KMS-11 (cell line): ENCODE measurements at regions not wholly inside any gene's neighbourhood (a gene's known extent, or its start where the extent isn't known, plus 50 kb on each side); places are given as distances from the start of the nearest gene placed in this dataset.

ENCODE experiments used
- H2AFZ ChIP-seq: fragments of 200-600 bp; sonication (generic); 2 replicates; pipeline ENCODE4 v1.6.1; 2016; ENCODE audit warnings: antibody characterized with exemption, mixed run types, low read depth
- H3K27ac ChIP-seq: fragments of 200-600 bp; sonication (generic); 2 replicates; pipeline ENCODE4 v1.6.1; 2016; ENCODE audit warnings: mild to moderate bottlenecking, mixed run types
- H3K27me3 ChIP-seq: fragments of 200-600 bp; sonication (generic); 2 replicates; pipeline ENCODE4 v1.6.1; 2017; ENCODE audit warnings: mild to moderate bottlenecking, low read depth, mixed run types, moderate library complexity; ENCODE audit not compliant: insufficient read depth
- H3K36me3 ChIP-seq: fragments of 200-600 bp; sonication (generic); 2 replicates; pipeline ENCODE4 v1.6.1; 2017; ENCODE audit warnings: mild to moderate bottlenecking, mixed run types; ENCODE audit not compliant: insufficient read depth
- H3K4me1 ChIP-seq: fragments of 200-600 bp; sonication (generic); 2 replicates; pipeline ENCODE4 v1.6.1; 2016; ENCODE audit warnings: mild to moderate bottlenecking, low read depth, mixed run types; ENCODE audit not compliant: poor library complexity, severe bottlenecking
- H3K4me2 ChIP-seq: fragments of 200-600 bp; sonication (generic); 2 replicates; pipeline ENCODE4 v1.7.0; 2016; ENCODE audit warnings: mild to moderate bottlenecking, mixed run types
- H3K4me3 ChIP-seq: fragments of 200-600 bp; sonication (generic); IDR thresholded peaks from 2 replicates; pipeline ENCODE4 v1.6.1; 2017; ENCODE audit warnings: low read depth, low read length, mixed read lengths; ENCODE audit not compliant: insufficient read depth
- H3K79me2 ChIP-seq: fragments of 200-600 bp; sonication (generic); 2 replicates; pipeline ENCODE4 v1.6.1; 2016; ENCODE audit warnings: low read depth, mixed run types; ENCODE audit not compliant: insufficient read depth
- H3K9ac ChIP-seq: fragments of 200-600 bp; sonication (generic); 2 replicates; pipeline ENCODE4 v1.6.1; 2016; ENCODE audit warnings: mild to moderate bottlenecking, mixed run types
- H4K20me1 ChIP-seq: fragments of 200-600 bp; sonication (generic); 2 replicates; pipeline ENCODE4 v1.6.1; 2016; ENCODE audit warnings: mild to moderate bottlenecking, mixed run types; ENCODE audit not compliant: insufficient read depth
- CTCF ChIP-seq: fragments of 200-600 bp; sonication (generic); conservative IDR thresholded peaks from 2 replicates; pipeline ENCODE4 v1.6.1; 2017; ENCODE audit warnings: low read depth, mild to moderate bottlenecking, antibody characterized with exemption, low read length, moderate library complexity, mixed read lengths

- H3K79me2 ChIP-seq = peaks cover 6% of the 10 kb centered on the region; the same call in 1 of the 2 replicates
- no peak overlapping the region for H3K4me2 ChIP-seq
- H3K4me3 ChIP-seq = no peak overlapping the region
- H3K36me3 ChIP-seq = no peaks in the 10 kb centered on the region
- no peaks in the 10 kb centered on the region for H3K4me1 ChIP-seq
- TF ChIP-seq CTCF = no peak
- no peaks in the 10 kb centered on the region for H3K27me3 ChIP-seq
- H2AFZ ChIP-seq = no peak overlapping the region
- no peak overlapping the region for H3K9ac ChIP-seq
- no peak overlapping the region for H3K27ac ChIP-seq
- H4K20me1 ChIP-seq = no peaks in the 10 kb centered on the region
Observed at GRCh38 chr9:130755377-130756007, 61.9 kb downstream of the EXOSC2 start.

DNA sequence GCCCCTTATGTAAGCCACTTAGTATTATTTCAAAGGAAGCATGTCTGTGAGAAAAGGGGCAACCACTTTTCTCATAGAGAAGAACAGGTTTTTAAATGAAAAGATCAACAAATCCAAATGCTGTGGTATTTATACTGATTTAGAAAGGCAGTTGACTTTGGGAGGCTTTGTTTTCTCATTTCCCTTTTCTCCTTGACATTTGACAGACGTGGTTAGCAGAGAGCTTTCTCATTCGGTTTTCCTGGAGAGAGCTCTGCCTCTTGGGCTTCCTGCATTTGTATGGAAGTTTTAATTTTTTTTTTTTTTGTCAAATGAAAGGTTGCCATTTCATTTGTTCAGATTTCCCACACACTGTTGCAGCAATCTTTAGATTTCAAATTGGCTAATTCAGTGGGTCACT, 62.5 kb downstream of the EXOSC2 start:
- no peaks in the 10 kb centered on the region for H4K20me1 ChIP-seq
- H3K4me1 ChIP-seq = no peaks in the 10 kb centered on the region
- H3K9ac ChIP-seq = no peak overlapping the region
- no peaks in the 10 kb centered on the region for H3K36me3 ChIP-seq
- H3K4me2 ChIP-seq = no peak overlapping the region
- H2AFZ ChIP-seq = no peak overlapping the region
- no peak for TF ChIP-seq CTCF
- no peaks in the 10 kb centered on the region for H3K27me3 ChIP-seq
- no peak overlapping the region for H3K4me3 ChIP-seq
- H3K27ac ChIP-seq = no peak overlapping the region
- peaks cover 6% of the 10 kb centered on the region; the same call in 1 of the 2 replicates for H3K79me2 ChIP-seq

GRCh38 chr9:130756455-130757152, 63.0 kb downstream of the EXOSC2 start:
- H3K27me3 ChIP-seq = no peaks in the 10 kb centered on the region
- H3K27ac ChIP-seq = no peak overlapping the region
- no peaks in the 10 kb centered on the region for H3K4me1 ChIP-seq
- H4K20me1 ChIP-seq = no peaks in the 10 kb centered on the region
- no peak overlapping the region for H3K4me2 ChIP-seq
- H3K36me3 ChIP-seq = no peaks in the 10 kb centered on the region
- no peak overlapping the region for H3K9ac ChIP-seq
- no peak overlapping the region for H2AFZ ChIP-seq
- H3K79me2 ChIP-seq = peaks cover 6% of the 10 kb centered on the region; the same call in 1 of the 2 replicates
- no peak overlapping the region for H3K4me3 ChIP-seq
- no peak for TF ChIP-seq CTCF

- Histone ChIP-seq H3K79me2 (peaks cover 6% of the 10 kb centered on the region; the same call in 1 of the 2 replicates), H3K9ac (no peak overlapping the region), H2AFZ (no peak overlapping the region), H4K20me1 (no peaks in the 10 kb centered on the region), H3K27me3 (no peaks in the 10 kb centered on the region), H3K36me3 (no peaks in the 10 kb centered on the region), H3K4me2 (no peak overlapping the region), H3K4me1 (no peaks in the 10 kb centered on the region), H3K4me3 (no peak overlapping the region), H3K27ac (no peak overlapping the region)
- no peak for TF ChIP-seq CTCF
Observed at GRCh38 chr9:130759738-130760137, 66.2 kb downstream of the EXOSC2 start.
